Stimulated activated naive CD8-positive, alpha-beta T cell treated with anti-CD3 and anti-CD28 coated beads, Interleukin-15, Interleukin-2, amounts not matched to agents 100 U/mL and 50 U/mL, for 24 hours (primary cell): ENCODE measurements at regions not wholly inside any gene's neighbourhood (a gene's known extent, or its start where the extent isn't known, plus 50 kb on each side); places are given as distances from the start of the nearest gene placed in this dataset.
A peak's percentile ranks its signal among the peaks of the same experiment; 100 is the strongest.

Experiments
- ATAC-seq: fragments of 150-1000 bp; cut with Tn5 transposase; one replicate; pipeline ENCODE4 v1.10.0; 2021
- DNase-seq: peaks from one replicate; pipeline ENCODE4 v3.0.0; 2021

DNA sequence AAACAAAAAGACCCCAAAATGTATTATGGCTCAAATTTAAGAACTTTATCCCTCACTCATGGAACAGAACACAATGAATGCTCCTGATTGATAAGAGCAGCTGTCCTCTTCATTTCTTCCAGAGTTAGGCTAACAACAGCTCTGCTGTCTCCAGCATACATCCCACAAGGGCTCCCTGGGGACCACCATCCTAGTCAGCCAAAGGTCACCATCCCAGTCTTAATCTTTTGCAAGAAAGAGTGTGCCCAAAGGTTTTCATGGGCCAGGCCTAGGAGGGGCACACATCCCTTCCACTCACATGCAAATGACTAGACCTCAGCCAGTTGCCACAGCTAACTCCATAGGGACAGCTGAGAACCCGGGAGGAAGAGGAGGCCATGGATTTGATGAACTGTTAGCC is 555.3 kb downstream of the BUD13 start:
- DNase-seq (no peak), ATAC-seq (no peak)

- DNase-seq (peak; percentile 27), ATAC-seq (no peak)
Measured at GRCh38 chr11:116217006-116217405, 555.8 kb downstream of the BUD13 start.

GRCh38 chr11:116215471-116216113 is 557.2 kb downstream of the BUD13 start:
- ATAC-seq (no peak), DNase-seq (no peak)

DNA sequence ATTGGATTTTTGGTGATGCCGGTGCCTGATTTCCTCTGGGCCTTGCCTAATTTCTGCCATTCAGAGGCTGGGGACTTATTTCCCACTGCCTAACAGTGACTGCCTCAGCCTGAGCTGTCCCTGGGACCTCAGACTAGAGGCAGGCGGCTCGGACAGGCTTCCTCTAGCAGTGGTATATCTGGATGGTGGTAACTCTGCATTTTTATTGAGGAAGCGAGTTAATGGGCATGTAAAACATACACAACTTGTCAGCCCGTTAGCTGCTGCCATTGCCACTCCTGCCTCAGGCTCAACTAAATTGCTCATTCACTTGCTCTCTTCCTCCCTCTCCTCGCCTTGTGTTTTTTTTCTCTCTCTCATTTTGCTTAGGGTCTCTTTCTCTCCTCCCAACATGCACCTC is 561.6 kb downstream of the BUD13 start:
- no peak for ATAC-seq

GRCh38 chr11:116210663-116211062 is 562.1 kb downstream of the BUD13 start:
- DNase-seq: no peak
- ATAC-seq: no peak

More for the DNA sequence above, 561.6 kb downstream of the BUD13 start:
- DNase-seq: no peak

DNA sequence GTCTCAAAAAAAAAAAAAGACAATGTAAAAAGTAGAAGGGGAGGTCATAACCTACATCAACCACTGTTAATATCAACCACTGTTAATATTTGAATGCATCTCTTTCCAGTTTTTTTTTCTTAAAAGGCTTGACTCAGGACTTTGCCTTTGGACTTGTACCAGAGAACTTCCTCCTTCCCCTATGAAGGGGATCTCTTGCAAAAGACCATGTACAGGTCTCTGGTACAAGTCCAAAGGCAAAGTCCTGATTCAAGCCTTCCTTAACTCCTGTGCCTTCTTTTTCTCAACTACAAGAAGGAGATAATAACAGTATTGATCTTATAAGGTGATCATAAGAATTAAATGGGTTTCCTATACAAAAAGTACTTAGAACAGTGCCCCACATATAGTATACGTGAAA is 563.5 kb downstream of the BUD13 start:
- ATAC-seq (no peak), DNase-seq (no peak)

DNA sequence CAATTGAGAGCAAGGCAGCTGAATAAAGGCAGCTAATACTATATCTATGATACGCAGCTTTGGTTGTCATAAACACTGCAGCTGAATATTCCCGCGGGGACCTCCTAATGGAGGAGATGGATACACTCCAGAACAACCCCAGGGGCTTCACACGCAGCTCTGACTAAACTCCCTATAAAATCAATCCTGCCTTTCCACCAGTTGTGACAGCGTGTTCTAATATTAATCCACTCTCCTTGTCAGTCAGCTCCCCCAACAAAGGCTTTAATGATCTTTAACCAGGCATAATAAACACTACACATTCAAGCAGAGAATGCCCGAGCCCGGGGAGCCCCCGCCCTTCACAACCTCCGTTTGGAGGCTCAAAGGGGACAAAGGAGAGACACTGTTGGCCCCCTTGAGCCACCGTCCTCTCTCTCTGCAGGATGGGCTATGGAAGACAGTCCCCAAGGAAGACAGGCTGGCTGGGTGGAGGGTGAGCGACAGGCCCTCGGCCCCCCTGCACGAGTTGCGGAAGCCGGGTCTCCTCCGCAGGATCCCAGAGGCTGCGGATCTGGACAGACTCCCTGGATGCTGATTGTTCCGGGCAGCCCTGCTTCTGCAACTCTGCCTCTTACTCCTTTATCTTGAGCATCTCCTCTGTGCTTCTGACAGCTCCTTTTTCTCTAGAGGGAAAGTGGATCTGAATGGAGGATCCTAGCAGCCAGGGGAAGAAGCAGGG is 565.2 kb downstream of the BUD13 start:
- DNase-seq (no peak), ATAC-seq (no peak)

- no peak for ATAC-seq
Measured at GRCh38 chr11:116207019-116207418, 565.8 kb downstream of the BUD13 start.

DNA sequence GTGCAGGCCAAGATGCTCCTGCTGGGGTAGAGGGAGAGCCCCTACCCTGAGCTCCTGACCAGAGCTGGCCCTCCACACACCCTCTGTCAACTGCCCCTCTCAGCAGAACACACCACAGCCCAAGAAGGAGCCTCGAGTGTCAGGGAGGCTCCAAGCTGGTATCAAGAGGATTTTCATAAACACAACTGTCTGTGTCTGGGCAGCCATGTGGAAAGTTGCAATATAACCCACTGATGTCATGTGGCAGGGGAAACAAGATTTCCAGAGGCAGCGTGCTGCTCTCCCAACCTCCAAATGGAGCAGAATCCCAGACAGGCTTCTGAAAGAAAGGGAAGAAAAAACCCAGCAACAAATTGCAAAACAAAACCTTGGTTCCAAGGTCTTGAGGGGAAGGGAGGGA is 569.9 kb downstream of the BUD13 start:
- DNase-seq: no peak
- ATAC-seq: no peak

More at GRCh38 chr11:116207019-116207418, 565.8 kb downstream of the BUD13 start:
- no peak for DNase-seq

- ATAC-seq (no peak), DNase-seq (no peak)
Measured at GRCh38 chr11:116200564-116200963, 572.2 kb downstream of the BUD13 start.

DNA sequence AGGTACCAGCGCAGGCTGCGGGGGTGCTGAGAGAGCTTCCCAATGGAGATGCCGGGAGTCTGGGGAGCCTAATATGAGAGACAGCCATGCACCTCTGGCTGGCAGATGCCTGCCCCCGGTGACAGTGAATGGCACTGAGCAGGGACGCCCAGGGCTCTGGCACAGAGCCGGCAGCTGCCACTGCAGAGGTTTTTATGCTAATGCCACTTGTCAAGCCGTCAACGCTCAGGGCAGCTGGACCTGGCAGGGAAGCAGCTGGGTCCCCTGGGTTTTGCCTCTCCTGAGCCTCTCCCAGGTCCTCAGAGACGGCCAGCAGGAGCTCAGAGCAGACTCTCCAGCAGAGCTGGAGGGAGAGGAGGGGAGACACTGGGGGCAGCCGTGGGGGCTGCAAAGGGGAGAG is 573.6 kb downstream of the BUD13 start:
- DNase-seq (no peak), ATAC-seq (no peak)

DNA sequence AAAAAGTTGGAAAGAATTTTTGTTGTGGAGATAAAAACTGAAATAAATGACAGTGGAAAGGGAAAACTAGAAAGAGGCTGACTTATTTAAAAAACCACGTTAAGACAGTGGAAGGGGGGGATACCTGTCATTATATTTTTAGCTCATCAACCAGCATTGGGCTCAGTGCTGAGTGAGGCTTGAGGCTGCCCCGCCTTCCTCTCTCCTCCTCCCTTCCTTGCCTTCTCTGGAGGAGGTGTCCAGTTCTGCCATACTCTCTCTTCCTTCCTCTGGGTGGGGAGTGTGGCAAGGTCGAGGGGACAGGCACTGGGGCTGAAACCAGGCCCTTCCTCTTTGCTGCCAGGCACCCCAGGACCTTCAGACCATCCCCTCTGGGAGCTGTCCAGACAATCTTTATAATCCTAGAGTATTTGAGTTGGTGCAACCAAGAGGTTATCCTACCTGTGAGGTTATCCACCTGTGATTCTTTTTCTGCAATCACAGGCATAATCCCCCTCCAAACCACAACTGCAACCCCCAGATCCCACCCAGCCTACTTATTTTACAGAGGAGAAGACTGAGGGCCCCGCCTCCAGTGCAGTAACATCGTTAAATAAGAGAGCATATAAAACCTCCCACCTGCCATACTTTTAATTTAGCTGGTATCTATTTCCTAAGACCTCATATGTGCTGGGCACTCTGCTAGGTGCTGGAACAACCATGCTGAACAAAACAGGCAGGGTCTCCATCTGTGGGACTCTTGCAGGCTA is 578.5 kb downstream of the BUD13 start:
- DNase-seq: no peak
- no peak for ATAC-seq

DNA sequence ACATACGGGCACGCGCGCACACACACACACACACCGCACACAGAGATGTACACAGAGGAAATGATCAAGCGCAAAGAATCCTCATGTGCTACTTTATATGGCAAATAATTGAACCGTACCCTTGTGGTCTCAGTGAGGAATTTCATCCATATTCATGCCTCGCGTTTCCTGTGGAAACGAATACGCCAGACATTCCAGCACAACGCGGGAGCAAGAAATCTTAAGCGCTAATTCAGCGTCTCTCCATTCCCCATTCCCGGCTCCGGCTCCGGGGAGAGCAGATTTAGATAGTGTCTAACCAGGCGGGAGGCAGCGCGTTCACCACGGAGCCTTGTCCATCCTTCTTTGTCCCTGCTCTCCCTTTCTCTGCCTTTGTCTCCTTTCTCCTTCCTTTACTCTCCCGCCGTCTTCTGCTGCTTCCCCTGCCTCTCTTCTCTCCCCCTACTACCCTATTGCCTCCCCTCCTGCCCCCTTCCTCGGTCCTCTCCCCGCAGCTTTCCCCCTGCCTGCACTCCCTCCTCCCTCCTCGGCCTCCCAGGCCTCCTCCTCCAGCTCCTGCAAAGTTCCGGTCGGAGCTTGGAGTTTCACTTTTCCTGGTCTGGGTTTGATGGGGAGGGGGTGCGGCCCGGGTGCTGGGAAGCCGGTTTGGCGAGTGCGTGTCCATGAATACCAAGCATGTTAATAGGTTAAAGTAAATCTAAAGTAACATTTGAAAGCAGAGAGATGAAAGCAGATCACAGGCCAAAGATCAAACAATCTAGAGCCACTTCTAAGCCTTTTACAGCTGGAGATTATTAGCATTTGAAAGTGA is 579.3 kb downstream of the BUD13 start:
- no peak for DNase-seq
- ATAC-seq: no peak

DNA sequence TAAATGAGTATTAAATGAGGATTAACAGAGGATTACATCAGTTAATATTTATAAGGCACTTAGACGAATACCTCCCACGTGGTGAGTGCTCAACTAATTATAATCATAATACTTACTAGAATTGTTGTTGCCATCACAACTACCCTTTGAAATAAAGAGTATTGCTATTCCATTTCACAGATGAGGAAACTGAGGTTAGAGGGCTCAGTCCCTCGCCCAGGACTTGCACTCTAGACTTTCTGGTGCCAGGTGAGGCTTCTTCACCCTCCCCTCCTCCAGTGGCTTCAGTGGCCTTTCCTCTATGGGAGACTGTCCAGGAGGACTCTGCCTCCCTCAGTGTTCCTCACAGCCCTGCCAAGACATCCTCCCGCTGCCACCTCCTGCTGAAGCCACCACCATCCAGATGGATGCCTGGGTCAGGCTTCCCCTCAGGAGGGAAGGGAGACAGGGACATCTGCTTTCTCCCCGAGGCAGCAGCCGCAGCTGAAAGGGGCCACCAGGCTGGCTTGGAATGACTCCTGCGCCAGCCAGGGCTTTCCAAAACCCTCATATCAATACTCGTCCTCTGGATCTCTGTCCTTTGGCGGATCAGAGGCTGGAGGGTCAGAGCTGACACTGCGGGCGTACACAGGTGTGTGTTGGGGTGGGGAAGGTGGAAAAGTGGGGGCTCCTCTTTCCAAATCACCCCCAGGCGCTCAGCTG is 580.1 kb downstream of the BUD13 start:
- DNase-seq: no peak
- ATAC-seq: no peak

GRCh38 chr11:116190861-116191260 is 581.9 kb downstream of the BUD13 start:
- ATAC-seq (no peak), DNase-seq (no peak)

GRCh38 chr11:116189408-116190170 is 583.2 kb downstream of the BUD13 start:
- ATAC-seq: no peak
- DNase-seq: no peak

GRCh38 chr11:116188350-116188749 is 584.4 kb downstream of the BUD13 start:
- DNase-seq (no peak), ATAC-seq (no peak)

- DNase-seq: no peak
- ATAC-seq: no peak
Measured at GRCh38 chr11:116187026-116187425, 585.8 kb downstream of the BUD13 start.

DNA sequence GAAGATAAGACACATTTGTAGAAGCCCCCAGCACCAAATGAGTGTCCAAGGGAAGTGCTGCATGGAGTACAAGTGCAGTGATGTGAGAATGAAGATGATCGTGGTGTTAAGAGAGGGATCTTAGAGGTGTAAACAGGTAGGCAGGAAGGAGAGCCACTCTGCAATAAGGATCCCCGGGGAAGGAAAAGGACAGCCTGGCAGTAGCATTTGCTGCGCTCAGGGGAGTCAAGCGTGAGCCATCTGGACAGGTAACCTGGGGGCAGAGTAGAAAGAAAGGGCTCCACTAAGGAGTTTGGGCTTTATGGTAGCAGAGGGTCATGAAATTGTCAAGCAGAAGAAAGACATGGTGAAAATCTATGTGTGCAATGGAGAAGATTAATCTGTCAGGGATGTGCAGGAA is 587.2 kb downstream of the BUD13 start:
- DNase-seq (no peak), ATAC-seq (no peak)

DNA sequence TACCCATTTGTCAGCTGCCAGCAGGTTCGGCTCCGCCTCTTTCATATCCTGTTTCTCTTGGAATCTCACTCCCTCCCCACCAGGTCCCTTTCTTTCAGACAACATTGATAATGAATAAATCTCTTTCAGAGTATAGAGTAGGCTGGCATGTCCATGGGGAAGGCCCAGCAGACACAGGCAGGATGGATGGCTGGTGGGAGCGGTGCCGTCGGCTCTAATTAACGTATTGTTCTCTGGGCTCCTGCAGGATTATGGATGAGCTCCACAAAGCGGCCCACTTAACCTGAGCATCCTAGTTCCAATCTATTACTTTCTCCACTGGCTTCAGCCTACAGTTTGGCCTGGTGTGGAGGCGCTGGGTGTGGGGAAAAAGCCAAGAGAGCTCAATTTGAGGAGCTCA is 588.0 kb downstream of the BUD13 start:
- DNase-seq (no peak), ATAC-seq (no peak)

DNA sequence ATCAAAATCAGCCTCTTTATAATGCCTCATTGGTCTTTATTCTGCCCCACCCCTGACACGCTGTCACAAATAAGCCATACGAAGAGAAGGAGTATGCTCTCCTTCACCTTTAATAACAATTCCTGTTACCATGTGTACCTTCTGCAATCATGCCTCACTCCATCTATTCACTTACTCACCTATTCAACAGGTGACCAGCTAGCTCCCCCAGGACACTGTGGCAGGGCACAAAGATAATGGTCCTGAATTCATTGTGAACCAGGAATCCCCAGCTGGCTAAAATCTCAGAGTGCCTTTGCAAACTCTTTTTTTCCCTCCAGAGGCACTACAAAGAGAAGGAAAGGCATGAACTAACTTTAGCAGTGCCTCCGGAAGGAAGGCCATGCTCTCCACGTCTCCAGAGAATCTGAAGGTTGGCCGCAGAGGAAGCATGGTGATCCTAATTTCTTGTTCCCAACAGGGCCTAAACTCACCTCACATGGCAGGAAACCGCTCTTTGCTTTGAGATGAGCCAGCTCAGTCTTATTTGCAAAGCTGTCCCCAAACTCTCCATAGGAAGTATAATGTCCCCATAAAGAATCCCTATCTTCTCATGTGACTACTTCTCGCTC is 590.3 kb downstream of the BUD13 start:
- ATAC-seq: no peak
- DNase-seq: no peak
